HG03135 (cell line): ENCODE measurements at regions not wholly inside any gene's neighbourhood (a gene's known extent, or its start where the extent isn't known, plus 50 kb on each side); places are given as distances from the start of the nearest gene placed in this dataset.
"Not testable (repeated sequence)": the region's sequence is repeated elsewhere in the genome, so short reads cannot be mapped to it uniquely, and the experiment has no call there.

Experiments used
- ATAC-seq: cut with Tn5 transposase; IDR thresholded peaks from one replicate; pipeline ENCODE4 v1.9.1; 2021; ENCODE audit warnings: mild to moderate bottlenecking, moderate library complexity; ENCODE audit not compliant: unreplicated experiment

DNA sequence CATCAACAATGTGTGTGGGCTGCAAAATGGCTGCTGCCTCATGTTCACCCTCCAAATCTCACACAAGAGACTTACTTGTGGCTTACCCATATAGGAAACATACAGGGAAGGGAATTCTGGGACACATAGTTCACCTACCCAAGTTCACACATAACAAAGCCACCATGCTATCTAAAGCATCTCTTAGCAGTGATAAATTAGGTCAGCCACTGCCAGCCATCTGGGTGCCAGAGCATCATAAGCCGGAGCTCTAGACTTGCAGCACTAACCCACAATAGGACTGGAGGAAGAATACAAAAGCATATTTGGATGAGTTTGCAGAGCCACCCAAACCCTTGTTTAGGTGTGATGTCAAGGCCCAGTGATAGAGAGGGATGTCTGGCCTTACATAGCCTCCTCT is 321.7 kb downstream of the SEC16B start:
- ATAC-seq = no peak

DNA sequence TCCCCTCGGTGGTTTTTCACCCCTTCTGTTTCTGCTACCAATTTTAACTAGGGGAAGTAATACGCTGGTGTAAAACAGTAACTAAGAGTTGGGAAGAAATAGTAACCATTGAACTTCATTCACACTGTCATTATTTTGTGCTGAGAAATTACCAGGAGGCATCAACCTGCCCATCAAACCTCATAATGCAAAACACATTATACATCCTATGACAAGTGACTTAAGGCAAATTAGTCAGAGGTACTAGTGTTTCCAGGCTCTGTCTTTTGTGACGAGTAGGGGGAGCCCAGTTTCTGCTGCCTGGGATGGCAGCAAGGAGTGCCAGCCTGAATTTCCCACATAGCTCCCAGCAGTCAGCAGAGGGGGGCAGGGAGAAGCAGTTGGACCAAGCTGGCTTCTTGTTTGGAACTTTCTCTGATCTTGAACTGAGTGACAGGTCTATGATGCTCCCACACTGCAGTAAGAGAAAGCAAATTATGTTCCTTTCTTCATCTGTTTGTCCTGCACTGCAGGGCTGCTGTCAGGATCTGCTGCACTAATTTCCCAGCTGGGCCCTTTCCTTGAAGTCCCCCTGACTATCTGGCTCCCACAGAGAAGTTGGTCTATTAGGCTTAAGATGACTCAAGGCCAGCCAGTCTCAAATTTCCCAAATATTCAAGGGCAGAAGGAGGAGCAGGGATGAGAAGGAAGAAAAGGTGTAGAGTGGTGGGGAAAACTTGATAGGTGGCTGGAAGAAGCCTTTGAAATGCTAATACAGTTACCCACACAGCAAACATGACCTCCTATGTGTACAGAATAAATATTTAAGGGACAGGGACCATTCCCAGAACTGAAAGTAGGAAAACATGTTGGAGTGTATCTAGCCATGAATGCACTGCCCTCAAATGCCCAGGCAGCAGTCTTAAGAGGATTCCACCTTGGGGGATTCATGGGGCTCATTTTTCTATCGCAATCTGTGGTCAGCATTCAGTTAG is 322.8 kb downstream of the SEC16B start:
- ATAC-seq = no peak

DNA sequence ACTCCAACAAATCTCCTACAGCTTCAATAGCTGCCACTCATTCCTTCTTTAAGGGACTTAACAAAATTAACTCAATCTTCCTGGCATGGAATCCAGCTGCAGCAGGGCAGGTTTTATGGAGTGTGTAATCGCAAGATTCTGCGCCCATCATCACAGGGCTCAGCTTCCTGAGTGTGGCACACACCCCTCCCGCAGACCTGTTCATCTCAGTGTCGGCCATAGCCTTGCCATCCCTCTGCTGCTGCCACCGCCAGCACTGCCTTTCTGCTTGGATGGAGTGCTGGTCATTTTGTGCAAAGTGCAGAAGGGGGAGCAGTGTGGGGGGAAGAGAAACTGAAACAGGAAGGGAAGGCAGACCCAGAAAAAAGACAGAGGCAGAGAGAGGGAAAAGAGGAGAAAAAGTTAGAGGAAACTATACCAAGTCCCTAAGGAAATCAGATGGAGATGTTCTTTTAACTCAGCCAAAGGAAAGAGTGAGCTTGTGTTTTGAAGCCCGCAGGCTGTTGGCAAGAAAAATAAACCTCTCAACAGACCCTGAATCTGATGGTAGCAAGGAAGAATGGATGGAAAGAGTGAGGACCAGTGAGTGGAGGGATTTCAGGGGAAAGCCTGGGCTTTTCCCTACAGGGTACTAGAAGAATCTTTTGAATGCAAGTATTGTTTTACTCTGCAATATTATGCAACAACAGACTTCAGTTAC is 324.2 kb downstream of the SEC16B start:
- ATAC-seq = no peak

- ATAC-seq = no peak
Observed at GRCh38 chr1:177640687-177641086, 329.2 kb downstream of the SEC16B start.

- not testable (repeated sequence) for ATAC-seq
Observed at GRCh38 chr1:177634151-177634550, 335.7 kb downstream of the SEC16B start.

DNA sequence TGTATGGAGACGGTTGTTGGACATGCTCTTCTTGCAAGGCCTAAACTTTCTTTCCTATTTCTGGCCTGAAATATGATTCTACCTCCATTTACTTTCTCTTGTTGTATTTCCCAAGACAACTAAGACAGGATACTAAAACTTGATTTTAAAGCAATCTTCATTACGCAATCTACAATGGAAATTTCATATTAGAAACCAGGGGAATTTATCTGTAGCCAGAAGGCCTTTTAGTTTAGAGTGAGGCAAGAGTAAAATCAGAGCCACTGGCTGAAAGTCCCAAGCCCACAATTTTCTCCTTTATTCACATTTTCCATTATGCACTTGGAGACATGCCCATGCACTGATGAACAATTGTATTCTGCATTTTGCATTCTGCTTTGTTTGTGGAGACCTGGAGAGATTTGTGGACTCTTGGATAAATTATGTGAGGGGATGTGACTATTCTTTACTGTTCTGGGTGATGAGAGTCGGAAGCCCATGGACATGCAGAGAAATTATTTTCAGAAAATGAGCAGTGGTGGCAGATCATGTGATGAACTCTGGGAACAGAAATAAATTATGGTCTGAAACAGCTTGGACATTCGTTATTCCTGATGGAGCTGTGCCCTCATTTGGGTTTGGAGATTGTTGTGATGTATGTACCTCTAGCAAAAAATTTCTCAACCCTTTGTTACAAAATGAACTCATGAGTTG is 336.8 kb downstream of the SEC16B start:
- no peak for ATAC-seq

- no peak for ATAC-seq
Observed at GRCh38 chr1:177631770-177632169, 338.1 kb downstream of the SEC16B start.

DNA sequence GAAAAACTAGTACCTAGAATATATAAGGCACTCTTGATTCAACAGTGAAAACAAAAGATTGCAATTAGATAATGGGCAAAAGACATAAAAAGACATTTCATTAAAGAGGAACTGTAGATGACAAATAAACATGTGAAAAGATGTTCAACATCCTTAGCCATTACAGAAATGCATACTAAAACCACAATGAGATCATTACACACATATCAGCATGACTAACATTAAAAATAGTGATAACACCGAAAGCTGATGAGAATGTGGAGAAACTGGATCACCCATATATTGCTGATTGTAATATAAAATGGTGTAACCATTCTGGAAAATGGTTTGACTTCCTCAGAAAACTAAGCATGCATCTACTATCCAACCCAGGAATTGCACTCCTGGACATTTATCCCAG is 340.3 kb downstream of the SEC16B start:
- ATAC-seq = no peak

DNA sequence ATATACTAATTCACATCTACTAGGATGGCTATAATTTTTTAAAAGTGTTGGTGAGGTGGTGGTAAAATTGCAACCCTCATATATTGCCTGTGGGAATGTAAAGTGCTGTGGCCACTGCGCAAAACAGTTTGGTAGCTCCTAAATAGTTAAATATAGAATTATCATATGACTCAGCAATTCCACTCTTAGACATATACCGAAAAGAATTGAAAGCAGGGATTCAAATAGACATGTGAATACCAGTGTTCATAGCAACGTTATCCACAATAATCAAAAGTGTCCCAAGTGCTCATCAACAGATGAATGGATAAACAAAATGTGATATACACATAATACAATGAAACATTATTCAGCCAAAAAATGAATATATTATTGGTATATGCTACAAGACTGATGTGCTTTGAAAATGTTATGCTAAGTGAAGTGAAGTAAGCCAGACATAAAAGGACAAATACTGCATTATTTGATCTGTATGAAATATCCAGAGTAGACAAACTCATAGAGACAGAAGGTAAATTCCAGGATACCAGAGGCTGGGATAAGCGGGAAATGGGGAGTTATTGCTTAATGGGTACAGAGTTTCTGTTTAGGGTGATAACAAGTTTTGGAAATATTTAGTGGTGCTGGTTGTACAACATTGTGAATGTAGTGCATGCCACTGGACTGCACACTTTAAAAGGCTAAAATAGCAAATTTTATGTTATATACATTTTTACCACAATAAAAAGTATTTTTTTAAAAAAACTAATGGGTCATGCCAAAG is 342.5 kb downstream of the SEC16B start:
- no peak for ATAC-seq

- ATAC-seq = no peak
Observed at GRCh38 chr1:177620636-177621190, 349.1 kb downstream of the SEC16B start.

DNA sequence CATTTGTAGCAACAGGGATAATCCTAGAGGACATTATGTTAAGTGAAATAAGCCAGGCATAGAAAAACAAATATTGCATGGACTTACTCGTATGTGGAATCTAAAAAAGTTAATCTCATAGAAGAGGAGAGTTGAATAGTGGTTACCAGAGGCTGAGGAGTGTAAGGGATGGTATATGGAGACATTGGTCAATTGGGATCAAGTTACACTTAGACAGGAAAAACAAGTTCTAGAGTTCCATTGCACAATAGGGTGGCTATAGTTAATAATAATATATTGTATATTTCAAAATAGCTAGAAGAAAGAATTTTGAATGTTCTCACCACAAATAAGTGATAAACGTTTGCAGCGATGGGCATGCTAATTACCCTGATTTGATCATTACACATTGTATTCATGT is 354.6 kb downstream of the SEC16B start:
- no peak for ATAC-seq

DNA sequence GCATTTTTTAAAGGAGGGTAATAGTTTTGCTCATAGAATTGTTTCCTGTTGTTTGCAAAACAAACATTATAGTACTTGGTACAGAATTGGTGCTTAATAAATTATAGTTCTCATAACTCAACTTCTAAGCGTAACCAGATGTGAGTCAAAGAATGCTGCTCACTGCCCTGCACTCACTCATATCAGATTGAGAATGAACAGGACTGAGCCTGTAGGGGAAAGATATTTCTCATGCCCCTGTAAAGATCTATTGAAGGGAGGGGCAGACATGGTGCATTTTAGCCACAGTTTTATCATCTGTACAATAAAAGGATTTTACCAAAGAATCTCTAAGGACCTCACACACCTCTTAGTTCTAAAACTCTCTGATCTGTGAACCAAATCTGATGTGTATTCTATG is 358.5 kb downstream of the SEC16B start:
- ATAC-seq = no peak

DNA sequence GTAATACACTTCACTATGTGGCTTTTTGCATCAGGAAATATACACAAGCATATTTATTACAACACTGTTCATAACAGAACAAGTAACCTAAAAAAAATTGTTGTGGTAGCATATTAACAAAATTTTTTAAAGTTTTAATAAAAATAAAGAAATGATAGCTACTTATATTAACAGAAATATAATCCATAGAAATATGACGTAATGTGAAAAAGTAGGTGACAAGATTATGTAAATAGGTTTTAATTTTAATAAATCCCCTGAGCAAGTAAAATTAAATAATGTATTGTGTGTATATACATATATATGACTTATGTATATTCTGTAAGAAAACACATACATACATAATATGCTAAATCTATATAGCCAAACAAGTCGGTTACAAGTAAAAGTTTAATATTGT is 359.9 kb downstream of the SEC16B start:
- ATAC-seq = no peak

- ATAC-seq = no peak
Observed at GRCh38 chr1:177600936-177601335, 368.9 kb downstream of the SEC16B start.

GRCh38 chr1:177600321-177600720 is 369.5 kb downstream of the SEC16B start:
- ATAC-seq = no peak

- no peak for ATAC-seq
Observed at GRCh38 chr1:177597393-177597792, 372.5 kb downstream of the SEC16B start.

DNA sequence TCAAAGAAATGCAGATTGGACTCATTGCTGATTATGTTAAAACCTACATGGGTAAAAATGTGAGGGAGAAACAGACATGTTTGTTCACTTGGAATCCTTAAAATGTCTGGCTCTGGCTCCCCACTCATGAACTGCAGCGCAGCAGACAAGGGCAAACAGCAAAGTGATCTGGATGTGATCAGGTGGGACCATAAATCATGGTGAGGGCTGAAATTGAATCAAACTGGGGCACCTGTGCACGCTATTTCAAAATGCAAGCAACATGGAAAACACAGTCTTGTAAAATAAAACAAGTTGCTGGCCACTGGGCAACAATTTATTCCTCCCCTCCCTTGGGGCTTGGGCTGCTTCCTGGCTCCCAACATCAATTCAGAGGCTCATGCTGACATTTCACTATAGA is 373.4 kb downstream of the SEC16B start:
- ATAC-seq = no peak

DNA sequence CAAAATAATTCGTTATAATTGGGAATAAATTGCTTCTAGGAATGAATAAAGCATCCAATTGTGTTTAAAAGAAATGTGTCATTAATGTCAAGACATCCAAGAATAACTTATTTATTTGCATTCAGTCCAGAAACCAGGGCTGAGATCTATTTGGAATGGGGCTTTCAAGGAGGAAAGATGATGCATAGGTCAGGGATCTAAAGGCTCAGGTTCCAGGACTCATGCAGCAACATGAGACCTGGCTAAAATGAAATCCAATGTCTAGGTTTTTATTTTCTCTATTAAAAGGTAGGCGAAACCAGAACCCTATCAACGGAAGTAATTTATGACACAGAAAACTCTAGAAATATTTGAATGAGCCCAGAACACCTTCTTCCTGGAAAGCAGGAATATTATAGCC is 376.8 kb downstream of the SEC16B start:
- no peak for ATAC-seq

DNA sequence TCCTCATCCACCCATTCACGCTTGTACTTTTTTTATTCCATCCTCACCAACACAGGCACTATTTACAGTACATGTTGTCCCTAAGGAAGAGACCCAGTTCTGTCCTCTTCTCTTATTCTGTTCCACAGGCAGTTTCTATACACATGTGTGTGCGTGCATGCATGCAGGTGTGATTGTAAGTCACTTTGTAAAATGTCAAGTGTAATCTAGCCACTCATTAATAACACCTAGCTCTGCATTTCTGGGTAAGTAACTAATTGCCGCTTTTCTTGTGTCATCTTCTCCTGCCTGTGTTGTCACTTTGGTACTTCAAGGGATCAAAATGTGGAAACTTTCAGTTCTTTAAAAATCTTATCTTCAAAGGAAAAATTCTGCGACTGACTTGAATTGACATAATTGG is 377.2 kb downstream of the SEC16B start:
- ATAC-seq = no peak

DNA sequence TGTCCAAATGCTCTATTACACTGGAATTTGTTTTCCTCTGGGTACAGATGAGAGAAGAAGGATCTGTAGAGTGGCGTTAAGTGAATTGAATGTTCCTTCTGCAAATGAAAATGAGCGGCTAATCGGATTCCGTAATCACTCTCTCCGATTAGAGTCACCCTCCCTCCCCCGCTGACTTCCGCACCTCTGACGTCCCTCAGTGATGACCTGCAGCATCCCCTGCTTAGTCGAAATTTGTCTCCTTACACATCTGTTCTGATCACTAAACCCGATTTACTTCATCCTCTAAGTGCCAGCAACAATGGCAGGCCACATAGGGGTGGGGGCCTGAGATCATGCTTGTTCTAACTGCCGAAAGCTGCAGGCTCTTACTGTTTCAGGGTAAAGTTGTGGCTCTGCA is 378.7 kb downstream of the SEC16B start:
- no peak for ATAC-seq

DNA sequence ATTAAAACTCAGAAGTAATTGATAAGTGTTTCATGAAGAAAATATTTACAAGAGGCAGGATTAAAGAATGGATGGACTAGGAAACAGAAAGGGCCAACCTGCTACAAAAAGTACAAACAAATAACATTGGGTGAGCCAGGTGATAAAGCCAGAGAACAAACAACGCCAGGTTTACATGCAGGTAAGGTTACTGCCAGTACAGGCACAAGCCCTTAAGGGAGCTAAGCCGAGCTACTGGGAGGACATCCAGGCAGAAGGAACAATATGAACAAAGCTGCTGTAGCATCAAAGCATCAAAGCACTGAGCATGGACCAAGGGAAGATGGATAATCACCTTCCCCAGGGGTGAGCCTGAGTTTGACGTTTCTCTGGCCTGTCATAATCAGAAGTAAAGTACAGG is 380.7 kb downstream of the SEC16B start:
- ATAC-seq = no peak
